Pancreas (tissue), 10 donors: ENCODE measurements at regions not wholly inside any gene's neighbourhood (a gene's known extent, or its start where the extent isn't known, plus 50 kb on each side); places are given as distances from the start of the nearest gene placed in this dataset.

Experiments
- ATAC-seq, 4 donors: fragments of 200-7000 bp; cut with Tn5 transposase; one replicate each; pipeline versions ENCODE4 v1.8.0 to v1.9.1; 2020; ENCODE audit warnings: mild to moderate bottlenecking in 4 of 4, moderate library complexity in 4 of 4
- DNase-seq, 6 donors: peaks; one replicate each; pipeline ENCODE4 v3.0.0-alpha.2; 2020
- FAIRE-seq: peaks from 2 replicates; lab custom pipeline; 2012; peaks lifted over from hg19 to GRCh38; lab: Jason Lieb, UNC
- H3K27ac ChIP-seq, 4 donors: fragments of 200-600 bp; sonication (generic); 1 replicate in 3 of 4; 2 replicates in 1 of 4; pipeline versions ENCODE4 v1.5.0 to v1.8.0; 2020
- H3K27me3 ChIP-seq, 4 donors: fragments of 200-600 bp; one replicate each; pipeline ENCODE4 v1.8.0; 2021
- H3K36me3 ChIP-seq, 3 donors: fragments of 200-600 bp; sonication (generic) in 1 of 3; one replicate each; pipeline versions ENCODE4 v1.5.0 to v1.8.0; 2020 to 2021
- H3K4me1 ChIP-seq, 3 donors: fragments of 200-600 bp; one replicate each; pipeline ENCODE4 v1.8.0; 2021
- H3K4me3 ChIP-seq, 4 donors: fragments of 200-600 bp; sonication (generic) in 2 of 4; one replicate each; pipeline versions ENCODE4 v1.5.0 to v1.8.0; 2020 to 2021
- H3K9me3 ChIP-seq, 4 donors: fragments of 200-600 bp; one replicate each; pipeline ENCODE4 v1.8.0; 2021
- CTCF ChIP-seq, 4 donors: fragments of 200-600 bp; sonication (generic) in 3 of 4; IDR thresholded peaks; one replicate each; pipeline versions ENCODE4 v1.5.0 to v1.8.0; 2021; ENCODE audit warnings: antibody characterized with exemption in 4 of 4
- whole genome bisulfite sequencing, 2 donors: extraction: QIAGEN DNeasy Blood & Tissue Kit; methylation state at CpG; one replicate each; pipeline ENCODE4 v1.1.7; 2013; 5-methylcytosine and 5-hydroxymethylcytosine counted together
- intact Hi-C, 3 donors: fragments of 100-400 bp; cut with DNase I; formaldehyde crosslinking; loops; one replicate each; pipeline versions ENCODE4 v1.11.1 to v1.14.2; 2022
- donor health status: healthy with polysubstance abuse.
- donor health status: DM: no; HTN: no; CAD: no; lungs with moderate emphysema.
- donor health status: DM: no; HTN: no; CAD: no.
- donor health status: control.
- donor health status: control.
- donor health status: Bipolar disorder and iron deficiency.
- donor health status: DM: yes; HTN: yes; CAD: no.
- donor health status: DM: no; HTN: no; CAD: no.
- donor health status: DM: no; HTN: no; CAD: no.
- donor health status: DM: yes; HTN: yes; CAD: no.

- H3K27me3 ChIP-seq: no peaks in the 10 kb centered on the region
- H3K4me1 ChIP-seq: peaks cover 0 to 2% (median under 1%) of the 10 kb centered on the region in 3 donors
- FAIRE-seq (no peak), ATAC-seq (peak in 2 of 4 donors; percentile 66 to 86), DNase-seq (no peak)
- no peaks in the 10 kb centered on the region for H3K9me3 ChIP-seq
- TF ChIP-seq CTCF (IDR thresholded peaks at IDR 0.05): no peak
- intact Hi-C loops: no loop called here
- H3K4me3 ChIP-seq: no peak overlapping the region
- no peaks in the 10 kb centered on the region for H3K36me3 ChIP-seq
- H3K27ac ChIP-seq: no peak overlapping the region
These were observed 65.2 kb upstream of the UGT2B10 start for GRCh38 chr4:68750555-68750954.

- Histone ChIP-seq H3K36me3 (no peaks in the 10 kb centered on the region), H3K4me3 (no peak overlapping the region), H3K27ac (no peak overlapping the region), H3K27me3 (no peaks in the 10 kb centered on the region), H3K4me1 (no peaks in the 10 kb centered on the region), H3K9me3 (no peaks in the 10 kb centered on the region)
- 28% methylated on average over 4 of the region's 4 CpGs for WGBS, 2 donors
- ATAC-seq (peak in 1 of 4 donors; percentile 32), DNase-seq (no peak), FAIRE-seq (no peak)
- intact Hi-C loops: no loop called here
- TF ChIP-seq CTCF (IDR thresholded peaks at IDR 0.05): no peak
These were observed 64.7 kb upstream of the UGT2B10 start for GRCh38 chr4:68751138-68751537.

- 60 to 96% methylated on average over 3 of the region's 3 CpGs for WGBS, 2 donors
- intact Hi-C loops: no loop called here
- Histone ChIP-seq H3K27ac (no peak overlapping the region), H3K27me3 (no peaks in the 10 kb centered on the region), H3K4me3 (no peak overlapping the region), H3K4me1 (no peaks in the 10 kb centered on the region), H3K36me3 (no peaks in the 10 kb centered on the region), H3K9me3 (no peaks in the 10 kb centered on the region)
- no peak for DNase-seq
- TF ChIP-seq CTCF (IDR thresholded peaks at IDR 0.05): no peak
- no peak for FAIRE-seq
- no peak for ATAC-seq
These were observed 49.9 kb upstream of the UGT2B10 start for GRCh38 chr4:68765876-68766275.
